GM19324 (cell line): ENCODE measurements at regions not wholly inside any gene's neighbourhood (a gene's known extent, or its start where the extent isn't known, plus 50 kb on each side); places are given as distances from the start of the nearest gene placed in this dataset.
"Not testable (repeated sequence)": the region's sequence is repeated elsewhere in the genome, so short reads cannot be mapped to it uniquely, and the experiment has no call there.

Experiments used
- ATAC-seq: cut with Tn5 transposase; IDR thresholded peaks from one replicate; pipeline ENCODE4 v1.9.1; 2021; ENCODE audit warnings: mild to moderate bottlenecking, moderate library complexity; ENCODE audit not compliant: unreplicated experiment, low FRiP score

DNA sequence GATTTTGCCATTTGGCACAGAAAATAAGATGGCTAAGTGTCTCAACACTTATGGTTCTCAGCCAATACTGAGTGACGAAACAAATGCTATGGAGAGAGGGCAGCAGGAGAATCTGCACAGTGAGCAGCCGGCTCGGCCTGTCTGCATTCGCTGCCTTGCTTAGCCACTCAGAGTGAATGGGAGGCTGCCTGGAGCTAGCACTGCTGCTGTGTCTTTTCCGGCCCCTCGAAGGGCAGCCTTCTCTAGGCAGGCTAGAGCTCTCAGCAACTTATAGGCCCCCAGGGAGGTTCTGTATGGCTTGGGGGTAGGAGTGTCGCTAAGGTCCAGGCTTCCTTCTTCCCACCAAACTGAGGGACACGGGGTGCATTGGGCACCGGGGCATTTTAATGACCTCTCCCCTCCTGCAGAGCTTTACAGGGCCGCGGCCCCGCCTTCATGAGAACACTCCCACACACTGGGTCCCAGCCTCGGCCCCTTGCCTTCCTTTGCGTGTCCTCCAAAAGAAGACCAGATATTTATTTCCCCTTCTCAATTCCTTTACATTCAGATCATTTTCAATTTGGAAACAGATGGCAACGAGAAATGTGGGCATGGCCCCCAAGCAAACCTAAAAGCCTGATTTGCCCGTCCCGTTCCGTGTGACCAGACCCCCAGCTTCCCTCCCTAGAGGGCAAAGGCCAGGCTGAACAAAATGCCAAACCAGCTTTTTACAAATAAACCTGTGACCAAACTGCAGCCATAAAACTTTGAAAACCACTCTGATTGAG is 670.9 kb downstream of the TOX3 start:
- ATAC-seq: no peak

DNA sequence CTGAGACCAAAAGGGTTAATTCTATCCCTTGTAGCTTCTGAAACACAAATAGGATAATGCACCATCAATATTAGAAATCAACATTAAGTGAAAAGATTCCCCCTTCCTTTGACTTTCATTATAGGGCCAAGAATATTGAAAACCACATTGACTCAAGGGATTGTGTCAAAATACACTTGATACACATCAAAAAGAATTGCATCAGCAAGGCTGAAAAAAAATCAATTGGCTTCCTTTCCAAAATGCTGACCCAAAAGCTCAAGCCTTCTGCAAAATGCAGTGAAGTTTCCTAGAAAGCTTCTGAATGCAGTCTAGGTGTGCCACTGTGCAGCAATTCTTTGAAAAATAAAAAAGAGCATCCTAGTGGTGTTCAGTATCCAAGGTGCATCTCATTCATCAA is 674.4 kb downstream of the TOX3 start:
- ATAC-seq: no peak

- ATAC-seq: no peak
These were observed 676.6 kb downstream of the TOX3 start for GRCh38 chr16:51870296-51870854.

DNA sequence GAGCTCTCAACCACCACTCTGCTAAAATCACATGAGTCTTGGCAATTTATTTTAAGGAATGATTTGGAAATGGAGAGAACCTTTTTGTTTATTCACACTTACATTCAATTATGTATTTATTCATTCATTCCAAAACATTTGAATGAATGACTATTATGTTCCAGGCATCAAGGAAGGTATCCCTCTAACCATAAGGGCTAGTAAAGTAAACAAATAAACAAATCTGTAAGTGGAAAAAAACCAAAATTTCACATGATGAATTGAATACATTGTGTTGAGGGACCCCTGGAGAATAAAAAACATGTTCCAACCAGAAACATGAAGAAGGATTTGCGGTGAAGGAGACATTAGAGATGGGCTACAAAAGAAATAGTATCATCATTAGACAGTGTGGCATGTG is 677.8 kb downstream of the TOX3 start:
- ATAC-seq: no peak

- no peak for ATAC-seq
These were observed 678.3 kb downstream of the TOX3 start for GRCh38 chr16:51868631-51869030.

DNA sequence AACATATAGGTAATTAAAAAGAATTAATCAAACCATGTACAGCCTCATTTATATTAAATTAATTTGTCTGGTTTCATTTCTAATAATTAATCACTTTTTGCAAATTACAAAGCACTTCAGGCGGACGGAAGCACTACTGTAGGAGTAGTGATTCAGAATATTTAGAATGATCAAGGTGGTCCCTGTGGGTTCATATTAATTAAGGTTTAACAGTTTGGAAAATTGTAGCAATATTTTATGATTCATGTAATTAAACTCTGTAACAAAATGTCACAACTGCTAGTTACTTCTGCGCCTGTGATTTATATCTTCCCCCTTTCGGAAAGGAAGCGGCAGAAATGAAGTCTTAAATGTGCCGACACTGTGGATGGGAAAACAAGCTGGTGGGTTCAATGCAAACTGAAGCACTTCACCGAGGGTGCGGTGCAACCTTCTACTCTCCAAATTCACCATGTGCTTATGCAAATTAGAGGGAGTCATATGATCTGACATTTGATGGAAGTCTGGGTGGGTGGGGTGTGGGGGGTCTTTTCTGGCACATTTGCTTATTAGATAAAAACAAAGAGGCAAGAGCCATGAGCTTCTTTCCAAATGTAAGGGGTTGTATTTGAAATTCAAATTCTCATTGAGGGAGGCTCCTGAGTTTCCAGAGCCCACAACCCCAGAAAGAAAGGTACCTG is 679.4 kb downstream of the TOX3 start:
- ATAC-seq: no peak

DNA sequence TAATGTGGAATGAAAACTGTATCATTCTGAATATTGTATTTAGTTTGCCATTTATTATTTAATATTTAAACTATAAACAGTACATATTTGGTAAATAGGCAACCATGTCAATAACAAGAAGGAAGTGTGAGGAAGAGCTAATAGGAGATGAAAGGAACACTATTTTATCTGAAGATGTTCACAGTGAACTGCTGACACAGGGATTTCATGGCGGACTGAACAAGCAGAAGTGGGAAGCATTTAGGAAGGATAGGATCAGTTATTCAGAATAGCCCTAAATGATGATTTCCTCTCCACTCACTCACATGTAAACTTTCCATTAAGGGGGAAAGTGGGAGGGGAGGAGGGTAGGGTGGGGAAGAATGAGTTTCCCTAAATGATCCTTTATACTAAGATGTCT is 682.4 kb downstream of the TOX3 start:
- no peak for ATAC-seq

DNA sequence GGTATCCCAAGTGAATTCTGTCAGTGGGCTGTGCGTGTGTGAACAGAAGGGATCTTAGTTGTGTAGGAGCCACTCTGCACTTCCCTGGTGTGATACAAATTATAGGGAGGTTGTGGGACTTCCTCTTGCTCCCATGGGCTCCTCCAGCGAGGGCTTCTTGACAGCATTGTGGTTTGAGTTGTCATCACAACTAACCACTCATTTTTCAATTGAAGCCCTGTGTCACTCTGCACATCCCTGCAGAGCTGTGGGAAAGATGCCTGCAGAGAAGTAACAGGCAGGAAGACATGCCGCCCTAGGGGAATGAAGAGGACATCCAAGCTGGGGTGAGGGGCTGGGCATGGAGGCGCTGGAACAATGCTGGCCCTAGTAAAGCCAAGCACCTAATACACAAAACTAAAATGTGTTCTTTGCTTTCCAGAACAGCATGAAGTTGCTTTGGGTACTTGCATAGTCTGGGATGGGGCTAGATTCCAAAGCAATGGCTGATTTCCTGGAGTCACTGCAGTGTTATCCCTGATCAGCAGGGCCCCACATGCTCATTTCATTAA is 692.5 kb downstream of the TOX3 start:
- ATAC-seq: no peak

- ATAC-seq: no peak
These were observed 693.4 kb downstream of the TOX3 start for GRCh38 chr16:51853586-51853985.

GRCh38 chr16:51852892-51853291 is 694.1 kb downstream of the TOX3 start:
- ATAC-seq: no peak

DNA sequence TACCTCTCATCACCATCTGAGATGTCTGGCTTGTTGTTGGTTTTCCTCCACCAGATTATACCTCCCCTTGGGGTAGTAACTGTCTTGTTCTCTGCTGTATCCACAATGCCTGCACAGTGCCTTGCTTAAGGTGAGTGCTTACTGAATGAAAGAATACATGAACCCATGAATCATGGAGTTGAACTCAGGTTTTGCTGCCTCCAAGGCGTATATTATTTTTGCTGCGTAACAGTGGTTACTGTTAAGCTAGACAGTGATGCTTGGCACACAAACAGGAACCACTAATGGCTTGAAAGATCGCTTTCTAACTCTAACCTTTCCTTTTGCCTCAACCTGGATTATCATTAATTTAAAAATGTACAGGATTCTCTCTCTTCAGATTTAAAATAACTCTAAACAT is 695.8 kb downstream of the TOX3 start:
- no peak for ATAC-seq

- no peak for ATAC-seq
These were observed 697.2 kb downstream of the TOX3 start for GRCh38 chr16:51849715-51850114.

DNA sequence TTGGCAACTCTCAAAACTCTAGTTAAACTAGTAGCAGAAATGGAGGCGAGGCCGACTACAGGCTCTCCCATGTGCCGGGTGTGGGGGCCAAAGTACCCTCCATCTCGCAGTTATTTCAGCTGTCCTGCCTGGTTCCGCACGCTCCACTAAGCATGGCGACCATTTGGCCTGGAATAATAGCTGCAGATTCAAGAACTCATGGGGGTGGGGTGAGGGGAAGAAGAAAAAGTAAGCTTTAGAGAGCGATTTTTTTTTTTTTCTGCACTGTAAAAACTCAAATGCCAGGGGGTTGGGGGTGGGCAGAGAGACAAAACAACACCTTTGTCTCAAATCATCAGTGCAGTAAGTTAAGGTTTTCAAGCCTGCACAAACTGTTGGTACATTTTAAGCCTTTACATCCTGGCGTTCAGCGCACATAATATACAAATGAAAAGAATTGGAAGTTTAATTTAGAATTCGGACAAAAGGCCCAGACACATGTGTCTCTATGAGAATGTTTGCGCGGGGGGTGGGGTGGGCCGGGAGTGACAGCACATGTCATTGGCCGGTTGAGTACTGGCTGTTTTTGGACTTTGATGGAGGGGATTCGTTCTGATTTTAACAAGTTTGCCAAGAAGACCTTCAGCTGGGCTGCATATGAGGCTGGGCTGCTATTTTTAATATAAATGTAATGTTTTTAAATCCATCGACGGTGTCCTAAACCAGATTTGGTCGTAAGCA is 694.7 kb upstream of the SALL1 start:
- no peak for ATAC-seq

DNA sequence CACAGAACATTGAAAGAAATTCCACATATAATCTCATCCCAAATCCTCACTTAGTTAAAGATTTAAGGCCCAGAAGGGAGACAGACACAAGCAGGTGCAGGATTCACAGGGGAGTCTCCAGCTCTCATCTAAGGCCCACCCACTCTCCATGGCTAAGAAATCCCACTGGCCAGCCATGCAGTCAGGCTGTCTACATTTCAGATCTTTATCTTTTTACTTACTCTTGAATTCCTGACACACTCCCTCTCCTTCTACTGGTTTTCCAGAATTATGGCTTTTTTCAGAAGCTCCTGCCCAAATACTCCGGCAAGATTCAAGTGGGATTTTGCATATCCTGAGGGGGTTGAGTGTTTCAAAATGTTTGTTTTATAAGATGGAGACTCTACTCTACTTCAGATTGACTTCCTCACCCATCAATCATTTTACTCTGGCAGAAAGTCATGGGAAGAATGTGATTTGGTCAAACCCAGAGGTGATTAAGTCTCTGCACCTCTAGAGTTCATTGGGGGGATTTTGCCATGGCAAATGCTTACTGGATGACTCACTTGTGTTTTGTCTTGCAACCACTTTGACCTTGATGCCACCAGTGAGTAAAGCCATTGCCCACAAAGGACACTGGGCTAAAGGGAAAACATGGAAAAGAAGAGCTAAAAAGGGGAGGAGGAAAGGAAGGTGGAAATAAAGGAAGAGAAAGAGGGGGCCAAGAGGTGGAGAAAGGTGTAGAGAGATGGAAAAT is 688.8 kb upstream of the SALL1 start:
- no peak for ATAC-seq

DNA sequence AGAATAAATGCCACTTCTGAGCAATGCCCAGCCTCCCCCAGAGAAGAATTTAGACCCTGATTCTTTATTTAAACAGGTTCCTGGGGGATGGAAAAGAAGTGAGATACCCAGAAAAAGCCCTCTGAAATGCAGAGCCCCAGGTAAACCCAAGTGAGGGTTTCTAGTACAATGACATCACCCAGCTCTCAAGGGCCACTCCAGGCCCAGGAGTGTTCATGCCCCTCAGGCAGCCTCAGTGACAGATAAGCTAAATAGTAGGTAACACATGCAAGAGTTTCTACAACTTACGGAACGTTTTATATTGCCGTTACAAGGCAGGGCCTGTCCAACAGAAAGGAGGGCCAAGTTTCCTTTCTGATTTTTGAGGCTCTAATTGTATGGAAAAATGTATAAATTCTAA is 683.7 kb upstream of the SALL1 start:
- no peak for ATAC-seq

DNA sequence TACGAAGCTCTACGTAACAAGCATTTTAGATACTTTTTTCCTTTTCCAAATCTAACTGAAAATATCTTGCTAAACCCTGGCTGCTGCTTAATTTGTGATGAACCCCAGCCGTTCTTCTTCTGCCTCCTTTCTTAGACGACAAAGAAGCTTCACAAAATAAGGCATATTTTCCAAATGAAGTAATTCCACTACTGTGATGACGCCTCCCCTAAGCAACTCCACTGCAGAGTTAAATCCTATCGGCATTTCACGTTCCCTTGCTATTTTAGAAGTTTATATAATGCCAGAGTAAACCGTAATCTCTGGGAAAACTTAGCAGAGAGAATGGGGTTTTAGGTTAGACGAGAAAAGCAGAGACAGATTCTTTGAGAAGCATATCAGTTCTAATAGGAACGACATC is 683.1 kb upstream of the SALL1 start:
- ATAC-seq: no peak

DNA sequence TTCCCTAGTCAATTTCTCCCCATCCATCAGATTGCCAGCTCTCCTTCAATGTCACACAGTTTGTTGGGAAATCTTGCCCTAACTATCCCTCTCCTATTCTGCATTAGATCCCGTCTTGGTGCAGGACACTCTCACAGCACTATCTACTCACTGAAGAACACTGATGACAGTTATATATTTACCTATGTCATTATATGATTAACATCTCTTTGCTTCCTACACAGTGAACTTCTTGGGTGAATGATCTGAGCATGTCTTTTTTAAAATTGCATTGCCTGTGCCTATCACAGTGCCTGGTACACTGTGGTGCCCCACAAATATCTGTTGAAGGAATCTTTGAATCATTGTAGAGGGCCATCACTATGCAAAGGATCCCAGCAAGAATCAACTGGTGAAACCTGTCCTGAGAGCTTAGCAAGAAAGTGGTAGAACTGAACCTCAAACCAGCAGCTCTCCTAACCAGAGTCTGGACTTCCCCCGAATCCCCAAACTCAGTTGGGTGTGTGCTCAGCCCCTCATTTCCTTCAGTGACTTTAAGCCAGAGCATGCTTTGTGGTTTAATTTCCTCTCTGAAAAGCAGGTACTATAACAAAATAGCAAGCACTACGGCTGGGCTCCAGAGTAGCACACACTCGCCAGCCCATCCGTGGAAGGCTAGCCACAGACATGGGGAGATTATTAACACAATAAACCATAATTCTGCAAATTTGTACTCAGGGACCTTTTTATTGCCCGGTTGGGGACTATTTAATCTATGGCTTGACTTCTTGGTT is 680.7 kb upstream of the SALL1 start:
- no peak for ATAC-seq

GRCh38 chr16:51831034-51831433 is 680.0 kb upstream of the SALL1 start:
- ATAC-seq: not testable (repeated sequence)

- no peak for ATAC-seq
These were observed 674.7 kb upstream of the SALL1 start for GRCh38 chr16:51825779-51826178.

- ATAC-seq: no peak
These were observed 671.4 kb upstream of the SALL1 start for GRCh38 chr16:51822471-51822870.
